Loucy (cell line): ENCODE measurements at regions not wholly inside any gene's neighbourhood (a gene's known extent, or its start where the extent isn't known, plus 50 kb on each side); places are given as distances from the start of the nearest gene placed in this dataset.
A peak's percentile ranks its signal among the peaks of the same experiment; 100 is the strongest.

Experiments
- H2AFZ ChIP-seq: fragments of 200-600 bp; sonication (generic); 2 replicates; pipeline ENCODE4 v1.6.0; 2016; ENCODE audit warnings: antibody characterized with exemption, mild to moderate bottlenecking, low read length, moderate library complexity
- H3F3A ChIP-seq: fragments of 200-600 bp; 2 replicates; pipeline ENCODE4 v1.6.0; 2016; ENCODE audit warnings: antibody characterized with exemption, low read depth, mild to moderate bottlenecking
- H3K27me3 ChIP-seq: fragments of 200-600 bp; sonication (generic); 2 replicates; pipeline ENCODE4 v1.6.1; 2014; ENCODE audit warnings: low read length, mild to moderate bottlenecking; ENCODE audit not compliant: insufficient read depth, poor library complexity, severe bottlenecking
- H3K36me3 ChIP-seq: fragments of 200-600 bp; sonication (generic); 2 replicates; pipeline ENCODE4 v1.6.1; 2016; ENCODE audit warnings: low read length; ENCODE audit not compliant: insufficient read depth
- H3K4me1 ChIP-seq: fragments of 200-600 bp; sonication (generic); 2 replicates; pipeline ENCODE4 v1.5.1; 2014; ENCODE audit warnings: low read length, mild to moderate bottlenecking; ENCODE audit not compliant: insufficient read depth, poor library complexity, severe bottlenecking
- H3K4me2 ChIP-seq: fragments of 200-600 bp; sonication (generic); 2 replicates; pipeline ENCODE4 v1.6.0; 2014; ENCODE audit warnings: antibody characterized with exemption, low read length, low read depth, mild to moderate bottlenecking; ENCODE audit not compliant: poor library complexity, severe bottlenecking
- H3K4me3 ChIP-seq: fragments of 200-600 bp; sonication (generic); 2 replicates; pipeline ENCODE4 v1.5.1; 2014; ENCODE audit warnings: low read length, mild to moderate bottlenecking, mixed read lengths; ENCODE audit not compliant: poor library complexity, severe bottlenecking
- H3K79me2 ChIP-seq: fragments of 200-600 bp; sonication (generic); 2 replicates; pipeline ENCODE4 v1.6.1; 2014; ENCODE audit warnings: low read length; ENCODE audit not compliant: insufficient read depth
- H3K9ac ChIP-seq: fragments of 200-600 bp; sonication (generic); 2 replicates; pipeline ENCODE4 v1.6.0; 2014; ENCODE audit warnings: mild to moderate bottlenecking, low read depth, low read length, moderate library complexity; ENCODE audit not compliant: poor library complexity, severe bottlenecking
- H3K9me2 ChIP-seq: fragments of 200-600 bp; sonication (generic); replicated peaks from 2 replicates; pipeline ENCODE4 v1.6.1; 2016; ENCODE audit warnings: low read depth, low read length, mixed read lengths
- H3K9me3 ChIP-seq: fragments of 200-600 bp; sonication (generic); 2 replicates; pipeline ENCODE4 v1.6.1; 2014; ENCODE audit warnings: mild to moderate bottlenecking, antibody characterized with exemption, low read length, low read depth; ENCODE audit not compliant: insufficient read depth
- H4K20me1 ChIP-seq: fragments of 200-600 bp; sonication (generic); 2 replicates; pipeline ENCODE4 v1.6.0; 2014; ENCODE audit warnings: antibody characterized with exemption, low read length, mild to moderate bottlenecking; ENCODE audit not compliant: insufficient read depth, poor library complexity, severe bottlenecking
- CTCF ChIP-seq: fragments of 200-600 bp; sonication (generic); conservative IDR thresholded peaks from 2 replicates; pipeline ENCODE4 v1.5.1; 2014; ENCODE audit warnings: mild to moderate bottlenecking, antibody characterized with exemption, low read length
- EZH2phosphoT487 ChIP-seq: fragments of 200-600 bp; IDR thresholded peaks from 2 replicates; pipeline ENCODE4 v1.6.1; 2018; ENCODE audit warnings: antibody characterized with exemption, mild to moderate bottlenecking, moderate library complexity, borderline replicate concordance

DNA sequence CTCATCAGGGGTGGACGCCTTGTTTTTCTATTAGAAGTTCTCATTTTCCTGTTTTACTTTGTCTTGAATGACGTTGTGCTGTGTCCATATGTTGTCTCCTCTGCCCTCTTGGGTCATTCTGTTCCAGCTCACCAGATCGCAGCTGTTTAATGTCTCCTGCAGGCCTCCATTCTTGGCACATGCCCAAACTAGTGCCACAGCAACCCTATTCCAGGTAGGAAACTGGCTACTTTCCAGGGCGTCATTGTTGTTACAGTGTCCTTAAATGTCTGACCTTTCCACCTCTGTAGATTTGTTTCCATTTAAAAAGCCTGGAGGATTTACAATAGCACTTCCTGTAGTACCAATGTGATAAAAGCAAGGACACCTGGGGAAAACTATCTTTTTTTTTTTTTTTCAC lies 500.7 kb downstream of the METTL4 start:
- no peak overlapping the region for H3K9ac ChIP-seq
- no peaks in the 10 kb centered on the region for H3K9me3 ChIP-seq
- no peaks in the 10 kb centered on the region for H3K79me2 ChIP-seq
- H3K27me3 ChIP-seq, result no peaks in the 10 kb centered on the region
- no peaks in the 10 kb centered on the region for H3F3A ChIP-seq
- peaks cover 3% of the 10 kb centered on the region for H3K4me1 ChIP-seq
- H3K9me2 ChIP-seq, result no peaks in the 10 kb centered on the region
- H2AFZ ChIP-seq, result no peak overlapping the region
- H3K4me3 ChIP-seq, result no peak overlapping the region
- H4K20me1 ChIP-seq, result no peaks in the 10 kb centered on the region
- no peak for TF ChIP-seq CTCF
- H3K36me3 ChIP-seq, result no peaks in the 10 kb centered on the region
- H3K4me2 ChIP-seq, result no peak overlapping the region

- H3K9me3 ChIP-seq, result no peaks in the 10 kb centered on the region
- H3K4me3 ChIP-seq, result no peak overlapping the region
- no peaks in the 10 kb centered on the region for H3K27me3 ChIP-seq
- no peak overlapping the region for H3K4me2 ChIP-seq
- H4K20me1 ChIP-seq, result no peaks in the 10 kb centered on the region
- TF ChIP-seq CTCF, result no peak
- no peak for TF ChIP-seq EZH2phosphoT487
- H3K36me3 ChIP-seq, result no peaks in the 10 kb centered on the region
- H3K79me2 ChIP-seq, result no peaks in the 10 kb centered on the region
- H3K4me1 ChIP-seq, result no peaks in the 10 kb centered on the region
- no peaks in the 10 kb centered on the region for H3K9me2 ChIP-seq
- H2AFZ ChIP-seq, result no peak overlapping the region
- no peak overlapping the region for H3K9ac ChIP-seq
- no peaks in the 10 kb centered on the region for H3F3A ChIP-seq
Measured at GRCh38 chr18:2075499-2075898, 495.8 kb downstream of the METTL4 start.

DNA sequence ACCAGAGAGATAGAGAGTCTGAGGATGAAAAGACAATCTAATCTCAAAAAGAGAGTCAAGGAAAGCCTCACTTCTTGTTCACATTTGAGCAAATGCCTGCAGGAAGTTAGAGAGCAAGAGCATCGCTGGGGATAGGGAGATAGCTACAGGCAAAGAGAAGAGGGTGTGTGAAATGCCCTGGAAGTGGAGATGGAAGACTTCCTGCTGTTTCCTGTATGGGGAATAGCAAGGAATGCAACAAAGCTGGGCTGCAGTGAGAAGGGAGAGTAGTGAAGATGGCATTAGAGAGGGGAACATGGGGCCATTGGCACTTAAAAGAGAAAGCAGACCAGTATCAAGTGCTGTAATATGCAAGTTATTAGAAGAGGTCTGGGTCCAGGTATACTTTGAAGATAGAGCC lies 488.6 kb downstream of the METTL4 start:
- H3K9ac ChIP-seq, result no peak overlapping the region
- H3K9me3 ChIP-seq, result no peaks in the 10 kb centered on the region

More for the DNA sequence above, 488.6 kb downstream of the METTL4 start:
- H3K9me2 ChIP-seq, result no peaks in the 10 kb centered on the region
- no peak overlapping the region for H3K4me3 ChIP-seq
- no peaks in the 10 kb centered on the region for H3K36me3 ChIP-seq
- no peak overlapping the region for H3K4me2 ChIP-seq
- H4K20me1 ChIP-seq, result no peaks in the 10 kb centered on the region
- no peaks in the 10 kb centered on the region for H3K79me2 ChIP-seq
- TF ChIP-seq EZH2phosphoT487 (no peak), CTCF (no peak)
- no peaks in the 10 kb centered on the region for H3K27me3 ChIP-seq
- no peaks in the 10 kb centered on the region for H3F3A ChIP-seq
- H3K4me1 ChIP-seq, result peaks cover 26% of the 10 kb centered on the region
- H2AFZ ChIP-seq, result peak overlapping the region; percentile 6; the same call in 1 of the 2 replicates
